H1 (cell line): ENCODE measurements at regions not wholly inside any gene's neighbourhood (a gene's known extent, or its start where the extent isn't known, plus 50 kb on each side); places are given as distances from the start of the nearest gene placed in this dataset.

Experiments
- CTCF ChIA-PET: fragments of 300-600 bp; sonication (Branson Sonifier 250); formaldehyde crosslinking; loops from one replicate; lab custom pipeline; 2021; ENCODE audit not compliant: partially characterized antibody; lab: Charles Lee
- POLR2A ChIA-PET: fragments of 300-600 bp; sonication (Branson Sonifier 250); formaldehyde crosslinking; loops from one replicate; lab custom pipeline; 2021; ENCODE audit warnings: inconsistent platforms; ENCODE audit not compliant: partially characterized antibody; lab: Charles Lee
- DNase-seq, 2 experiments: peaks; one replicate each; pipeline versions ENCODE4 v3.0.0 to v3.0.0-alpha.2; 2010 to 2022; ENCODE audit warnings: low spot score in 2 of 2, low read depth in 1 of 2, mixed read lengths in 1 of 2
- FAIRE-seq: peaks from 2 replicates; lab custom pipeline; 2011; peaks lifted over from hg19 to GRCh38; lab: Jason Lieb, UNC
- H2AFZ ChIP-seq: 2 replicates; pipeline ENCODE4 v1.8.1; 2012; ENCODE audit warnings: low read length, inconsistent platforms
- H2AK5ac ChIP-seq: 2 replicates; pipeline ENCODE4 v1.6.1; 2013; ENCODE audit warnings: low read depth, low read length
- H2BK120ac ChIP-seq: replicated peaks from 2 replicates; pipeline ENCODE3; 2013; ENCODE audit warnings: low read depth, low read length, inconsistent platforms
- H2BK12ac ChIP-seq: 2 replicates; pipeline ENCODE4 v1.6.1; 2013; ENCODE audit warnings: low read depth, low read length
- H2BK15ac ChIP-seq: 2 replicates; pipeline ENCODE4 v1.6.1; 2013; ENCODE audit warnings: low read length
- H2BK20ac ChIP-seq: 2 replicates; pipeline ENCODE4 v1.6.1; 2013; ENCODE audit warnings: low read length
- H2BK5ac ChIP-seq: 2 replicates; pipeline ENCODE4 v1.6.1; 2013; ENCODE audit warnings: low read depth, low read length
- H3K14ac ChIP-seq: 2 replicates; pipeline ENCODE4 v1.6.1; 2013; ENCODE audit warnings: inconsistent platforms; ENCODE audit not compliant: insufficient read length
- H3K18ac ChIP-seq: 2 replicates; pipeline ENCODE4 v1.6.1; 2013; ENCODE audit warnings: low read length; ENCODE audit errors: extremely low read depth
- H3K23ac ChIP-seq: 2 replicates; pipeline ENCODE4 v1.6.1; 2013; ENCODE audit warnings: inconsistent platforms; ENCODE audit not compliant: insufficient read length
- H3K23me2 ChIP-seq: 2 replicates; pipeline ENCODE4 v1.6.1; 2013; ENCODE audit warnings: low read depth, low read length
- H3K27ac ChIP-seq: 2 replicates; pipeline ENCODE4 v1.6.1; 2011; ENCODE audit warnings: low read depth, low read length, inconsistent platforms
- H3K27me3 ChIP-seq, 4 experiments: replicated peaks in 1 of 4; 1 replicate in 1 of 4; 2 replicates in 3 of 4; pipeline versions ENCODE4 v1.6.1 to v1.8.1; 2011 to 2013; ENCODE audit warnings: low read length in 3 of 4, mild to moderate bottlenecking in 3 of 4, inconsistent platforms in 2 of 4, mixed read lengths in 2 of 4, moderate library complexity in 1 of 4; ENCODE audit not compliant: control insufficient read depth in 3 of 4, insufficient read depth in 3 of 4; ENCODE audit errors: extremely low read depth in 1 of 4
- H3K36me3 ChIP-seq, 4 experiments: 2 replicates each; pipeline versions ENCODE4 v1.6.1 to v1.8.1; 2011 to 2013; ENCODE audit warnings: mild to moderate bottlenecking in 4 of 4, low read length in 3 of 4, moderate library complexity in 2 of 4, control low read depth in 1 of 4, inconsistent platforms in 1 of 4; ENCODE audit not compliant: insufficient read depth in 4 of 4, control insufficient read depth in 2 of 4
- H3K4ac ChIP-seq: replicated peaks from 2 replicates; pipeline ENCODE3; 2013; ENCODE audit warnings: low read length, low read depth, mixed read lengths, inconsistent platforms; ENCODE audit not compliant: insufficient read length
- H3K4me1 ChIP-seq, 4 experiments: replicated peaks in 1 of 4; 1 replicate in 1 of 4; 2 replicates in 3 of 4; pipeline versions ENCODE4 v1.6.1 to v1.8.1; 2011 to 2013; ENCODE audit warnings: low read length in 3 of 4, inconsistent platforms in 2 of 4, mixed read lengths in 1 of 4; ENCODE audit not compliant: insufficient read depth in 4 of 4, control insufficient read depth in 3 of 4
- H3K4me2 ChIP-seq, 2 experiments: 2 replicates each; pipeline versions ENCODE4 v1.6.1 to v1.8.1; 2011 to 2013; ENCODE audit warnings: low read depth in 2 of 2, low read length in 2 of 2, control low read depth in 1 of 2, inconsistent platforms in 1 of 2, mild to moderate bottlenecking in 1 of 2; ENCODE audit not compliant: insufficient read depth in 1 of 2
- H3K4me3 ChIP-seq, 4 experiments: fragments of 200-600, 300-600 bp in 1 of 4; sonication (generic), shearing (Covaris generic), sonication (Bioruptor Twin) in 1 of 4; 2 replicates each; pipeline versions ENCODE4 v1.5.1 to v1.8.1; 2011 to 2016; ENCODE audit warnings: low read length in 4 of 4, low read depth in 3 of 4, control low read depth in 2 of 4, inconsistent platforms in 2 of 4, mild to moderate bottlenecking in 2 of 4, mixed read lengths in 1 of 4, moderate library complexity in 1 of 4; ENCODE audit not compliant: insufficient read depth in 2 of 4; ENCODE audit errors: extremely low read depth in 1 of 4
- H3K56ac ChIP-seq: replicated peaks from 2 replicates; pipeline ENCODE3; 2013; ENCODE audit warnings: low read depth, mild to moderate bottlenecking, mixed read lengths, low read length, inconsistent platforms; ENCODE audit not compliant: insufficient read length
- H3K79me1 ChIP-seq: 2 replicates; pipeline ENCODE4 v1.6.1; 2013; ENCODE audit warnings: low read depth, low read length, control low read depth
- H3K79me2 ChIP-seq, 2 experiments: 2 replicates each; pipeline versions ENCODE4 v1.6.1 to v1.8.1; 2012 to 2013; ENCODE audit warnings: low read length in 2 of 2, mild to moderate bottlenecking in 2 of 2, inconsistent platforms in 1 of 2; ENCODE audit not compliant: insufficient read depth in 2 of 2, control insufficient read depth in 1 of 2
- H3K9ac ChIP-seq, 4 experiments: replicated peaks in 1 of 4; 1 replicate in 1 of 4; 2 replicates in 3 of 4; pipeline versions ENCODE4 v1.6.1 to v1.8.1; 2011 to 2013; ENCODE audit warnings: low read depth in 3 of 4, low read length in 3 of 4, control low read depth in 2 of 4, mild to moderate bottlenecking in 2 of 4, moderate library complexity in 2 of 4, inconsistent platforms in 1 of 4; ENCODE audit errors: extremely low read depth in 1 of 4
- H3K9me3 ChIP-seq, 2 experiments: 2 replicates each; pipeline versions ENCODE4 v1.6.1 to v1.8.1; 2012 to 2013; ENCODE audit warnings: mild to moderate bottlenecking in 2 of 2, moderate library complexity in 2 of 2, control low read depth in 1 of 2, inconsistent platforms in 1 of 2, low read depth in 1 of 2, low read length in 1 of 2, mixed read lengths in 1 of 2; ENCODE audit not compliant: insufficient read depth in 2 of 2
- H4K20me1 ChIP-seq, 2 experiments: replicated peaks in 1 of 2; 2 replicates each; pipeline versions ENCODE3 to v1.8.1; 2011 to 2013; ENCODE audit warnings: inconsistent platforms in 2 of 2, low read length in 2 of 2, mild to moderate bottlenecking in 1 of 2; ENCODE audit not compliant: insufficient read depth in 2 of 2, control insufficient read depth in 1 of 2
- H4K5ac ChIP-seq: 2 replicates; pipeline ENCODE4 v1.6.1; 2013; ENCODE audit warnings: low read length, low read depth, mixed read lengths, inconsistent platforms; ENCODE audit not compliant: insufficient read length
- H4K8ac ChIP-seq: 2 replicates; pipeline ENCODE4 v1.8.0; 2013; ENCODE audit warnings: mild to moderate bottlenecking, moderate library complexity, low read length, inconsistent platforms; ENCODE audit not compliant: insufficient read depth; ENCODE audit errors: extremely low read depth
- H4K91ac ChIP-seq: replicated peaks from 2 replicates; pipeline ENCODE3; 2013; ENCODE audit warnings: low read length, mixed read lengths, inconsistent platforms; ENCODE audit not compliant: insufficient read length
- JUN ChIP-seq: IDR thresholded peaks from 2 replicates; pipeline ENCODE4 v1.6.1; 2011; ENCODE audit warnings: low read depth, mild to moderate bottlenecking, improper control_type of control experiment, low read length
- KDM4A ChIP-seq: IDR thresholded peaks from one replicate; pipeline ENCODE4 v1.7.1; 2012; ENCODE audit warnings: low read depth, mild to moderate bottlenecking, moderate library complexity, low read length, inconsistent platforms; ENCODE audit not compliant: severe bottlenecking
- WGBS, 2 experiments: shearing (Covaris generic) in 1 of 2; methylation state at CpG; one replicate each; pipeline versions ENCODE4 v1.1.6 to v1.1.7; 2013 to 2015; ENCODE audit warnings: low lambda C conversion rate in 2 of 2, mixed read lengths in 2 of 2, inconsistent platforms in 1 of 2, low coverage in 1 of 2, missing lambda C conversion rate in 1 of 2; ENCODE audit not compliant: insufficient replicate concordance in 2 of 2, insufficient coverage in 1 of 2, insufficient read length in 1 of 2; ENCODE audit errors: extremely low coverage in 1 of 2, missing lambda C conversion rate in 1 of 2; 5-methylcytosine and 5-hydroxymethylcytosine counted together
- TF ChIP-seq, protein P1 (sequence below): IDR thresholded peaks from 2 replicates; pipeline ENCODE4 v1.6.1; 2011; ENCODE audit warnings: low read depth, mild to moderate bottlenecking, low read length; ENCODE audit not compliant: insufficient read depth

DNA sequence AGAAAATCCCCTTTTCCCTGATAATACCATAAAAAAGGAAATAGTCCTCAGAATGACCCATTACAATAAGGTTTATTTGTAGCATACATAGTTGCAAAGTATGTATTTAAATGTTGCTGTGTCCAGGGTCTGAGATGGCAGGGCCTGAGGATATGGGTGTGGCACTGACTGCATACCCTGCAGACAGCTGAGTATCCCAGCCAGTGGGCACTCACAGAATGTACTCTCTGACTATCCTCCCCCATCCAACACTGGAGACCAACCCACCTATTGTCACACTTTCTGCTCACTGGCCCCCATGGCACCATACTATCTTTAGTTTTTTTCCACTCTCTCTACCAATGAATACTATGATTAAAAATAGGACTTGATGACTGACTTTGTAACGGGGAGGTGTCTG is 215.8 kb upstream of the FOXA2 start:
- CTCF ChIA-PET, result no interaction called here
- no peak overlapping the region for H4K5ac ChIP-seq

More for the DNA sequence above, 215.8 kb upstream of the FOXA2 start:
- H3K18ac ChIP-seq, result no peak overlapping the region
- no peak overlapping the region for H3K56ac ChIP-seq
- no peak overlapping the region for H3K27ac ChIP-seq
- no peak overlapping the region for H2BK120ac ChIP-seq
- peaks cover 0 to 10% (median 3%) of the 10 kb centered on the region in 4 experiments; a peak in 2 of 7 replicates for H3K4me1 ChIP-seq
- no peaks in the 10 kb centered on the region for H3K27me3 ChIP-seq
- no peak overlapping the region for H3K23ac ChIP-seq
- H2BK15ac ChIP-seq, result no peak overlapping the region
- WGBS, 2 experiments, result 53% methylated on average over 1 of the region's 1 CpG; no CpG with 5 or more reads in 1 of the 2 experiments
- H2BK20ac ChIP-seq, result no peak overlapping the region
- no peak overlapping the region for H3K9ac ChIP-seq
- H2AFZ ChIP-seq, result no peak overlapping the region
- no peak overlapping the region for H3K4me3 ChIP-seq
- H3K4ac ChIP-seq, result no peak overlapping the region
- H3K36me3 ChIP-seq, result no peaks in the 10 kb centered on the region
- H2BK5ac ChIP-seq, result no peak overlapping the region
- no peaks in the 10 kb centered on the region for H3K9me3 ChIP-seq
- FAIRE-seq, result no peak
- no peak overlapping the region for H4K8ac ChIP-seq
- H2BK12ac ChIP-seq, result no peak overlapping the region
- no peak overlapping the region for H4K91ac ChIP-seq
- H3K79me1 ChIP-seq, result no peaks in the 10 kb centered on the region
- TF ChIP-seq, protein P1, sequence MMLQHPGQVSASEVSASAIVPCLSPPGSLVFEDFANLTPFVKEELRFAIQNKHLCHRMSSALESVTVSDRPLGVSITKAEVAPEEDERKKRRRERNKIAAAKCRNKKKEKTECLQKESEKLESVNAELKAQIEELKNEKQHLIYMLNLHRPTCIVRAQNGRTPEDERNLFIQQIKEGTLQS, result no peak
- TF ChIP-seq JUN, result no peak
- no peak for TF ChIP-seq KDM4A
- no peaks in the 10 kb centered on the region for H4K20me1 ChIP-seq
- H2AK5ac ChIP-seq, result no peak overlapping the region
- no peak overlapping the region for H3K4me2 ChIP-seq
- no peaks in the 10 kb centered on the region for H3K23me2 ChIP-seq
- no peak overlapping the region for H3K14ac ChIP-seq
- POLR2A ChIA-PET, result no interaction called here
- H3K79me2 ChIP-seq, result no peaks in the 10 kb centered on the region
- DNase-seq, result no peak
